CD4-positive, CD25-positive, alpha-beta regulatory T cell (primary cell): ENCODE measurements at regions not wholly inside any gene's neighbourhood (a gene's known extent, or its start where the extent isn't known, plus 50 kb on each side); places are given as distances from the start of the nearest gene placed in this dataset.
"Not testable (repeated sequence)": the region's sequence is repeated elsewhere in the genome, so short reads cannot be mapped to it uniquely, and the experiment has no call there.

Experiments
- ATAC-seq, 2 donors: fragments of 150-1000 bp; cut with Tn5 transposase; one replicate each; pipeline ENCODE4 v1.10.0; 2021; ENCODE audit warnings: low read depth in 2 of 2, moderate number of reproducible peaks in 2 of 2, moderate library complexity in 1 of 2
- DNase-seq, 3 donors: peaks; one replicate each; pipeline versions ENCODE4 v3.0.0 to v3.0.0-alpha.2; 2012 to 2022; ENCODE audit warnings: mixed read lengths in 1 of 3
- H3K27ac ChIP-seq: one replicate; pipeline ENCODE4 v1.7.0; 2013; ENCODE audit warnings: mild to moderate bottlenecking, low read length; ENCODE audit not compliant: insufficient read depth, poor library complexity, severe bottlenecking
- H3K27me3 ChIP-seq: one replicate; pipeline ENCODE4 v1.7.0; 2013; ENCODE audit warnings: low read length; ENCODE audit not compliant: control insufficient read depth, insufficient read depth
- H3K36me3 ChIP-seq: one replicate; pipeline ENCODE4 v1.7.0; 2013; ENCODE audit warnings: mild to moderate bottlenecking, low read length, moderate library complexity; ENCODE audit not compliant: control insufficient read depth, insufficient read depth
- H3K4me1 ChIP-seq: 2 replicates; pipeline ENCODE4 v1.7.0; 2013; ENCODE audit warnings: mild to moderate bottlenecking, low read length; ENCODE audit not compliant: insufficient read depth, control insufficient read depth, poor library complexity, severe bottlenecking
- H3K4me3 ChIP-seq: one replicate; pipeline ENCODE4 v1.7.0; 2013; ENCODE audit warnings: low read depth, mild to moderate bottlenecking, low read length, moderate library complexity
- H3K9me3 ChIP-seq, 2 experiments: 1 replicate in 1 of 2; 2 replicates in 1 of 2; pipeline ENCODE4 v1.7.0; 2013; ENCODE audit warnings: low read length in 2 of 2, mild to moderate bottlenecking in 1 of 2, moderate library complexity in 1 of 2; ENCODE audit not compliant: control insufficient read depth in 2 of 2
- H3K27ac Mint-ChIP-seq, 3 donors: one replicate each; pipeline ENCODE4 v1.8.0; 2020 to 2022; ENCODE audit warnings: mild to moderate bottlenecking in 3 of 3, mixed read lengths in 3 of 3, moderate library complexity in 2 of 3
- H3K27me3 Mint-ChIP-seq: one replicate; pipeline ENCODE4 v1.8.0; 2022; ENCODE audit warnings: mild to moderate bottlenecking, mixed read lengths
- H3K36me3 Mint-ChIP-seq: one replicate; pipeline ENCODE4 v1.8.0; 2020; ENCODE audit warnings: mixed read lengths
- H3K4me1 Mint-ChIP-seq, 4 donors: one replicate each; pipeline ENCODE4 v1.8.0; 2020 to 2022; ENCODE audit warnings: mixed read lengths in 4 of 4, mild to moderate bottlenecking in 1 of 4
- H3K4me3 Mint-ChIP-seq, 4 donors: one replicate each; pipeline ENCODE4 v1.8.0; 2020 to 2022; ENCODE audit warnings: mild to moderate bottlenecking in 4 of 4, mixed read lengths in 4 of 4, moderate library complexity in 3 of 4
- H3K9me3 Mint-ChIP-seq, 7 donors: one replicate each; pipeline ENCODE4 v1.8.0; 2020 to 2022; ENCODE audit warnings: mixed read lengths in 7 of 7, mild to moderate bottlenecking in 3 of 7, moderate library complexity in 2 of 7

DNA sequence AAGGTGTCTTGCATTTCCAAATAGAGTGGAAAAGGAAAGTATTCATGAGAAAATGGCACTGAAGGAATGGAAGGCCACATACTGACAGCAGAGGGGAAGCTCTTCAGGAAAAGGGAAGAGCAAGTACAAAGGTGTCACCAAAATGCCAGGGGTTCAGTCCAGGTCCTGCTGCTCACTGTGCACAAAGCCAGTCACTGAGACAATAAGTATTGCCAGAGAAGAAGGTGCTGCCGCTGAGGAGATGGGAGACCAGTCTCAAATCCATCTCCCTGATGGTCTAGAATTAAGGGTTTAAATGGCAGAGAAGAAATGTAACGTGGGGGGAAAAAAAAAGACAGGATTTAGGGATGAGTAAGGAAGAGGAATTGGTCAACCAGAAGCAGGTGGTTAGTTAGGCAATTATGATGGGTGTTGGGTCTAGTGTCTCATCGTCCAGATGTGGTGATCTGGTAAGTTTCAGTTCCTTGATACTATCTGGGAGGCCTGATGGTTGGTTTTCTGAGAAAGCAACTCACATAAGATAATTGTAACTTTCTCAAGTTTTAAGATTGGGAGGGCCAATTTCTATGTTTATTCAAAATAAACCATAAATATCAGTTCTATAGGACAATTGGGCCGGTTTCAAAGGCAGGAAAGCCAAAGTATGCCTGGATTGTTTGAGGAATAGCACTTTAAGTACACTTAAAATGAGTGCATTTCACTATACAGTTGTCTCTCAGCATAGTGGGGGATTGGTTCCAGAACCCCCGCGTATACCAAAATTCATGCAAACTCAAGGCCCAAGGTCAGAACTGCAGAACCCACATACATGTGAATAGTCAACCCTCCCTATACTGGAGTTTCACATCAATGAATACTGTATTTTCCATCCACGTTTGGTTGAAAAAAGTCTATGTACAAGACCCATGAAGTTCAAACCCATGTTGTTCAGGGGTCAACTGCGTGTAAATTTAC lies 109.1 kb upstream of the DNAJC10 start:
- H3K9me3 Mint-ChIP-seq, result peaks cover 0 to 4% (median 0%) of the 10 kb centered on the region in 7 donors
- no peaks in the 10 kb centered on the region for H3K4me1 Mint-ChIP-seq
- Histone ChIP-seq H3K27me3 (no peaks in the 10 kb centered on the region), H3K36me3 (no peaks in the 10 kb centered on the region), H3K4me3 (no peak overlapping the region), H3K9me3 (no peaks in the 10 kb centered on the region), H3K4me1 (no peaks in the 10 kb centered on the region), H3K27ac (no peak overlapping the region)
- DNase-seq (no peak), ATAC-seq (no peak)
- H3K36me3 Mint-ChIP-seq, result no peaks in the 10 kb centered on the region
- no peak overlapping the region for H3K4me3 Mint-ChIP-seq
- H3K27me3 Mint-ChIP-seq, result no peaks in the 10 kb centered on the region
- H3K27ac Mint-ChIP-seq, result no peak overlapping the region

DNA sequence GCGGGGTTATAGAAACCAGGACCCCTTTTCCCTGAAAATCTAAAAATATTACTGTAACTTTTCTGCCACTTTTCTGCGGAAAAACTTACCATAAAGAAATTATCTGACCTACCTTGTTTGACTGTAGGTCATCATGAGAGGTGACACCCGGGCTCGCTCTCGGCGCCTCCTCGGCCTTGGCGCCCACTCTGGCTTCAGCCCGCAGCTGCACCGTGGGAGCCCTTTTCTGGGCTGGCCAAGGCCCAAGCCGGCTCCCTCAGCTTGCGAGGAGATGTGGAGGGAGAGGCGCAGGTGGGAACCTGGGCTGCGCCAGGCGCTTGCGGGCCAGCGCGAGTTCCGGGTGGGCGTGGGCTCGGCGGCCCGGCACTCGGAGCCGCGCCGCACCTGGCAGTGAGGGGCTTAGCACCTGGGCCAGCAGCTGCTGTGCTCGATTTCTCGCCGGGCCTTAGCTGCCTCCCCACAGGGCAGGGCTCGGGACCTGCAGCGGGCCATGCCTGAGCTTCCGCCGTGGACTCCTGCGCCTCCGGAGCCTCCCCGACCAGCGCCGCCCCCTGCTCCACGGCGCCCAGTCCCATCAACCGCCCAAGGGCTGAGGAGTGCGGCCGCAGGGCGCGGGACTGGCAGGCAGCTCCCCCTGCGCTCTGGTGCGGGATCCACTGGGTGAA lies 107.7 kb upstream of the DNAJC10 start:
- H3K27me3 ChIP-seq, result no peaks in the 10 kb centered on the region
- H3K4me3 ChIP-seq, result no peak overlapping the region
- no peaks in the 10 kb centered on the region for H3K36me3 ChIP-seq
- no peak overlapping the region for H3K27ac Mint-ChIP-seq
- no peaks in the 10 kb centered on the region for H3K27me3 Mint-ChIP-seq
- H3K4me1 Mint-ChIP-seq, result no peaks in the 10 kb centered on the region
- no peak for ATAC-seq
- DNase-seq, result no peak
- H3K36me3 Mint-ChIP-seq, result no peaks in the 10 kb centered on the region
- H3K27ac ChIP-seq, result no peak overlapping the region
- no peak overlapping the region for H3K4me3 Mint-ChIP-seq
- H3K9me3 ChIP-seq, result no peaks in the 10 kb centered on the region
- no peaks in the 10 kb centered on the region for H3K4me1 ChIP-seq
- peaks cover 0 to 4% (median 0%) of the 10 kb centered on the region in 7 donors for H3K9me3 Mint-ChIP-seq

DNA sequence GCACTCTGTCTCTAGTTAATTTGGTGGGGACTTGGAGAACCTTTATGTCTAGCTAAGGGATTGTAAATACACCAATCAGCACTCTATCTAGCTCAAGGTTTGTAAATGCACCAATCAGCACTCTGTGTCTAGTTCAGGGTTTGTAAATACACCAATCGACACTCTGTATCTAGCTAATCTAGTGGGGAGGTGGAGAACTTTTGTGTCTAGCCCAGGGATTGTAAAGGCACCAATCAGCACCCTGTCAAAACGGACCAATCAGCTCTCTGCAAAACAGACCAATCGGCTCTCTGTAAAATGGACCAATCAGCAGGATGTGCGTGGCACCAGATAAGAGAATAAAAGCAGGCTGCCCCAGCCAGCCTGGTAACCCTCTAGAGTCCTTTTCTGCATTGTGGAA lies 107.1 kb upstream of the DNAJC10 start:
- H3K36me3 Mint-ChIP-seq, H3K4me3 ChIP-seq, H3K27ac ChIP-seq, H3K27ac Mint-ChIP-seq, H3K36me3 ChIP-seq, H3K9me3 Mint-ChIP-seq, H3K4me3 Mint-ChIP-seq, H3K4me1 ChIP-seq, H3K4me1 Mint-ChIP-seq, DNase-seq, H3K27me3 Mint-ChIP-seq, H3K27me3 ChIP-seq, H3K9me3 ChIP-seq, ATAC-seq: not testable (repeated sequence)

DNA sequence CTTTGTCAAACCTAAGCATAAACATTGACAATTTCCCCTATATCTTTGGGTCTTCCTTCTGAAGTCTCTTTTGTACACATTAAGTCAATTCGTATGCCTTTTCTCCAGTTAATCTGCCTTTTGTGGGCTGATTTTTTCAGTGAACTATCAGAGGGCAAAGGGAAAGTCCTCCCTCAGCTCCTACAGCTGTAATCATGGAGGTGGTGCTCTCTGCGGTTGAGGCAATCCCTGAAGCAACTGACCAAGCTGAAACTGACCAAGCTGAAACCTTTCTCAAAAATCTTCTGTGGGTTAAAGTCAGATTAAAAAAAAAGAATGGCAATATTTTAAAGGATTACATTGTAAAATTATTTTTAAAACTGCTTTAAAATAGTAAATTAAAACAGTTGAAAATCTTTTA lies 105.8 kb upstream of the DNAJC10 start:
- Mint-ChIP-seq H3K9me3 (peaks cover 0 to 4% (median 0%) of the 10 kb centered on the region in 7 donors), H3K27me3 (no peaks in the 10 kb centered on the region), H3K27ac (no peak overlapping the region), H3K36me3 (no peaks in the 10 kb centered on the region), H3K4me3 (no peak overlapping the region), H3K4me1 (no peaks in the 10 kb centered on the region)
- Histone ChIP-seq H3K4me1 (no peaks in the 10 kb centered on the region), H3K27ac (no peak overlapping the region), H3K4me3 (no peak overlapping the region), H3K36me3 (no peaks in the 10 kb centered on the region), H3K27me3 (no peaks in the 10 kb centered on the region), H3K9me3 (no peaks in the 10 kb centered on the region)
- DNase-seq (no peak), ATAC-seq (no peak)

DNA sequence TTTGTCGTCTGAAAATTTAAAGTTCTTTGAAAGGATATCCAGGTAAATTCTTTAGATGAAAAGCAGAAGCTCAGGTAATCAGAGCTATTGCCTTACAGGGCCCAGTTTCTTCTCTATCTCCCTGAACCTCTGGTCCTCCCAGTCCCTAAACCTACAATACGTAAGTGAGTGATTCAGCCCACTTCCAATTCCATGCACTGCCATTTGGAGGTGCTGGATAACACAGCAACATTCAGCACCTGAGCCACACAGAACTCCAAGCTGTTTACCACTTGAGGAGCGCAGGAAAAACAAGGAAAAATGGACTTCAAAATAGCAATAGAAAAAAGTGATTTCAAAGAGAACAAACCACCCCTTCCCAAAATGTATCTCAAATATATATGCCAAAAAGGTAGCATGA lies 105.0 kb upstream of the DNAJC10 start:
- Histone ChIP-seq H3K4me1 (no peaks in the 10 kb centered on the region), H3K4me3 (no peak overlapping the region), H3K27ac (no peak overlapping the region), H3K36me3 (no peaks in the 10 kb centered on the region), H3K9me3 (no peaks in the 10 kb centered on the region), H3K27me3 (no peaks in the 10 kb centered on the region)
- Mint-ChIP-seq H3K36me3 (no peaks in the 10 kb centered on the region), H3K27ac (no peak overlapping the region), H3K4me3 (no peak overlapping the region), H3K9me3 (peaks cover 0 to 3% (median 0%) of the 10 kb centered on the region in 7 donors), H3K4me1 (no peaks in the 10 kb centered on the region), H3K27me3 (no peaks in the 10 kb centered on the region)
- ATAC-seq, result no peak
- DNase-seq, result no peak

DNA sequence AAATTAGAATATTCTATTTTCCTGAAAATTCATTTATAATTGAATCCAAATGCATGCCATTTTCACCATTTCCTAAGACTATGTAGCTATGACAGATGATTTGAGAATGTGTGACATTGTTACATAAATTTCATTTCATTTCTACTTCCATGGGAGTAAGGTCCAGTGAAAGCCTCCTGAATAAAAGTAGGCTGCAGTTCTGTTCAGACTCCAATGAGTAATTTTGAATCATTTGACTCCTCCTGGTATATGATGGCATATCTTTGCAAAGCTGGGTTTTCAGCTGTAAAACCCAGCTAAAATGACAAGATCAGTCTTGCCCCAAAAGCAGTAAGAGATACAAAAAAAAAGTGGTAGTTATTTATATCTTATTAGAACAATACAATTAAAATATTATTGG lies 101.0 kb upstream of the DNAJC10 start:
- no peak overlapping the region for H3K27ac Mint-ChIP-seq
- Histone ChIP-seq H3K27ac (no peak overlapping the region), H3K4me3 (no peak overlapping the region), H3K4me1 (no peaks in the 10 kb centered on the region), H3K36me3 (no peaks in the 10 kb centered on the region), H3K9me3 (no peaks in the 10 kb centered on the region), H3K27me3 (no peaks in the 10 kb centered on the region)
- H3K4me3 Mint-ChIP-seq, result no peak overlapping the region
- H3K4me1 Mint-ChIP-seq, result no peaks in the 10 kb centered on the region
- H3K36me3 Mint-ChIP-seq, result no peaks in the 10 kb centered on the region
- DNase-seq (no peak), ATAC-seq (no peak)
- H3K27me3 Mint-ChIP-seq, result no peaks in the 10 kb centered on the region
- peaks cover 0 to 2% (median 0%) of the 10 kb centered on the region in 7 donors for H3K9me3 Mint-ChIP-seq

DNA sequence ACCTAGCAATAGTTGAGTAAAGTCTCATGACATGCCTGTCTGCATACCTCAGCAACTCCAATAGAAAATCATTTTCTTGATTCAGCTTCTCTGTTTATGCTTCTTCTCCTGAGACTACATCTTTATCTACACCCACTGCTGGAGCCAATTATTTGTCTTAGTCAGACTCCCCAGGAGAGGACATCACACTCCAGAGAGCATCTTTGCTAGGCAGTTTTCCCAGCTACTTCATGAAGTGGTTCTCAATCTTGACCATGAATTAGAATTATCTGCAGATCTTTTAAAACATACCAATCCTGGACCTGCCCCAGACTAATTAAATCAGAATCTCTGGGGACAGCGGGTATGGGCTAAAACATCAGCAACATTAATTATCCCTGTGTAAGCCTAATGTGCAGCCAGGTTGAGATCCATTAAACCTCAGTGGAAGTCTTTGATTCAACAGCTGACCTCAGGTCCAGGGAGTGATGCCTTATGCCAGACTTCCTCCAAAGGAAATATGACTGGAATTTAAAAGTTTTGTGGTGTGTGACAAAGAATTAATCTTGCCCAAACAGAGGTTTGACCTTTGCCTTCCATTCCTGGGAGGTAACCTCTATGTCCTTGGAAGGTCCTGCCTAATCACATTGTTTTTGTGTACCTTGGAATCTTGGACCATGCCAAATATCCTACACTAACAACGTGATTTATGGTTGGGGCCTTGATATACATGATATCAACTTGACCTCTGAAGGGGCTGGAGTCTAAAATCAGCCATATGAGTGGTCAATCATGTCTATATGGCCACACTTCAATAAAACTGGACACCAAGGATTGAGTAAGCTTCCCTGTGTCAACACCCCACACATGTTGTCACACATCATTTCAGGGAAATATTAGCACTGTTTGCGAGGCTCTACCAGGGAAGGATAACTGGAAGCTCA lies 99.3 kb upstream of the DNAJC10 start:
- DNase-seq (no peak), ATAC-seq (no peak)
- H3K27me3 Mint-ChIP-seq, result peaks cover 6% of the 10 kb centered on the region
- Histone ChIP-seq H3K27me3 (no peaks in the 10 kb centered on the region), H3K4me3 (no peak overlapping the region), H3K9me3 (no peaks in the 10 kb centered on the region), H3K36me3 (no peaks in the 10 kb centered on the region), H3K4me1 (no peaks in the 10 kb centered on the region), H3K27ac (no peak overlapping the region)
- no peak overlapping the region for H3K4me3 Mint-ChIP-seq
- no peaks in the 10 kb centered on the region for H3K9me3 Mint-ChIP-seq
- no peak overlapping the region for H3K27ac Mint-ChIP-seq
- no peaks in the 10 kb centered on the region for H3K36me3 Mint-ChIP-seq
- H3K4me1 Mint-ChIP-seq, result no peaks in the 10 kb centered on the region
